OCI-LY7 (cell line): ENCODE measurements at regions not wholly inside any gene's neighbourhood (a gene's known extent, or its start where the extent isn't known, plus 50 kb on each side); places are given as distances from the start of the nearest gene placed in this dataset.

Source experiments
- EZH2phosphoT487 ChIP-seq: fragments of 200-600 bp; sonication (generic); IDR thresholded peaks from 2 replicates; pipeline ENCODE4 v1.6.1; 2018; ENCODE audit warnings: low read depth, borderline replicate concordance, mild to moderate bottlenecking, mixed run types, antibody characterized with exemption, low read length, moderate library complexity, mixed read lengths
- TF ChIP-seq, protein P1 (sequence below): fragments of 200-600 bp; sonication (generic); conservative IDR thresholded peaks from 2 replicates; pipeline ENCODE4 v1.5.1; 2014; ENCODE audit warnings: mild to moderate bottlenecking, antibody characterized with exemption, low read length, moderate library complexity, mixed read lengths

- TF ChIP-seq, protein P1, sequence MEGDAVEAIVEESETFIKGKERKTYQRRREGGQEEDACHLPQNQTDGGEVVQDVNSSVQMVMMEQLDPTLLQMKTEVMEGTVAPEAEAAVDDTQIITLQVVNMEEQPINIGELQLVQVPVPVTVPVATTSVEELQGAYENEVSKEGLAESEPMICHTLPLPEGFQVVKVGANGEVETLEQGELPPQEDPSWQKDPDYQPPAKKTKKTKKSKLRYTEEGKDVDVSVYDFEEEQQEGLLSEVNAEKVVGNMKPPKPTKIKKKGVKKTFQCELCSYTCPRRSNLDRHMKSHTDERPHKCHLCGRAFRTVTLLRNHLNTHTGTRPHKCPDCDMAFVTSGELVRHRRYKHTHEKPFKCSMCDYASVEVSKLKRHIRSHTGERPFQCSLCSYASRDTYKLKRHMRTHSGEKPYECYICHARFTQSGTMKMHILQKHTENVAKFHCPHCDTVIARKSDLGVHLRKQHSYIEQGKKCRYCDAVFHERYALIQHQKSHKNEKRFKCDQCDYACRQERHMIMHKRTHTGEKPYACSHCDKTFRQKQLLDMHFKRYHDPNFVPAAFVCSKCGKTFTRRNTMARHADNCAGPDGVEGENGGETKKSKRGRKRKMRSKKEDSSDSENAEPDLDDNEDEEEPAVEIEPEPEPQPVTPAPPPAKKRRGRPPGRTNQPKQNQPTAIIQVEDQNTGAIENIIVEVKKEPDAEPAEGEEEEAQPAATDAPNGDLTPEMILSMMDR, result no peak
- TF ChIP-seq EZH2phosphoT487, result no peak
Observed at GRCh38 chr10:60573336-60573735, 183.7 kb upstream of the ANK3 start.
